Colonic mucosa (tissue), 4 donors: ENCODE measurements at regions not wholly inside any gene's neighbourhood (a gene's known extent, or its start where the extent isn't known, plus 50 kb on each side); places are given as distances from the start of the nearest gene placed in this dataset.

ENCODE experiments used
- DNase-seq: peaks from one replicate; pipeline ENCODE4 v3.0.0-alpha.2; 2020
- H3K27ac ChIP-seq: fragments of 200-600 bp; one replicate; pipeline ENCODE4 v1.8.0; 2021
- H3K27me3 ChIP-seq: fragments of 200-600 bp; one replicate; pipeline ENCODE4 v1.8.0; 2021
- H3K36me3 ChIP-seq: fragments of 200-600 bp; one replicate; pipeline ENCODE4 v1.8.0; 2021
- H3K4me1 ChIP-seq: fragments of 200-600 bp; one replicate; pipeline ENCODE4 v1.8.0; 2021; ENCODE audit warnings: mild to moderate bottlenecking
- H3K4me3 ChIP-seq: fragments of 200-600 bp; one replicate; pipeline ENCODE4 v1.8.0; 2021
- H3K9ac ChIP-seq, 2 donors: one replicate each; pipeline ENCODE4 v1.7.0; 2013; ENCODE audit warnings: control low read depth in 2 of 2, low read depth in 2 of 2, low read length in 2 of 2
- H3K9me3 ChIP-seq: fragments of 200-600 bp; one replicate; pipeline ENCODE4 v1.8.0; 2021
- intact Hi-C: fragments of 100-400 bp; cut with DNase I; formaldehyde crosslinking; loops from one replicate; pipeline ENCODE4 v1.14.1; 2022
- TF ChIP-seq, protein P1 (sequence below): fragments of 200-600 bp; IDR thresholded peaks from one replicate; pipeline ENCODE4 v1.8.0; 2022; ENCODE audit warnings: antibody characterized with exemption, mild to moderate bottlenecking
- donor health status: healthy.
- donor health status: DM: no; HTN: no; CAD: no.
- donor health status: DM: no; HTN: no; CAD: no.

DNA sequence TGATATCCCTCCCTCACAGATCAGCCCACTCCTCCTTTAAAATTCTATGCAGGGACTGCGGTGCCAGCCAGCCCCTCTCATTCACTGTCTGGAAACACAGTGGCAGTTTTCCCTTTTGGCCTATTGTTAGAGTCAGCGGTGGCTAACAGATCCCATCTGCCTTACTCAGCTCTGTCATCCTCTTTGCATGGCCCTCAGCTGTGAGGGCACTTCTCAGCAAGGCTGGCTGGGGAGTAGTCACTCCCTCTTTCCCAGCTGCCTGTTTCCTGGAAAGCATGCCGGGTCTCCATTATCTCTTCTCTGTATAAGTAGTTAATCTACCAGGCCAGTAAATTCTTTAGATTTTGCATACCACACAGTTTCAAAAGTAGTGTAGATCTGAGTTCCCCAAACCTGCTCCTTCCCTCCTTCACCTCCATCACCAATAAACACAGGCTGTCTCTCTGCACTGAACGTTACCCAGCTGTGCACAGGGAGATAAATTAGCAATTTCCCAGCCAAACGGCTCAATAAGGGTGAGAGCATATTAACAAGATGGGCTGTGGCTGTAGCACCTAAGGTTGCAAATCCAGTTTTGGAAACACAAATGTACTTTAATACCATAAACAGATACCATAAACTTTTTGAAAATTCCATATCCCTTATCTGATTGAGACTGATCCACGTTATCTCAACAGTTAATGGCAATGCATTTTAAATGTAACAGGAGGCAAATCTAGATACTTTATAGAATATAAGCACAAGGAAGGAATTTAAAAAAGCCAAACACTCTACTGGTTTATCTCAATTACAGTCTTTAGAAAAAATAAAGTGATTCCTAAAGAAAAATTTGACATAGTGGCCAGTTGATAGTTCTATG lies 229.3 kb downstream of the ANKRD50 start:
- DNase-seq, result no peak
- intact Hi-C loops, result no loop called here
- Histone ChIP-seq H3K27me3 (no peaks in the 10 kb centered on the region), H3K36me3 (no peaks in the 10 kb centered on the region), H3K4me3 (no peak overlapping the region), H3K9me3 (no peaks in the 10 kb centered on the region), H3K27ac (no peak overlapping the region), H3K4me1 (no peaks in the 10 kb centered on the region), H3K9ac (no peak overlapping the region)
- TF ChIP-seq, protein P1, sequence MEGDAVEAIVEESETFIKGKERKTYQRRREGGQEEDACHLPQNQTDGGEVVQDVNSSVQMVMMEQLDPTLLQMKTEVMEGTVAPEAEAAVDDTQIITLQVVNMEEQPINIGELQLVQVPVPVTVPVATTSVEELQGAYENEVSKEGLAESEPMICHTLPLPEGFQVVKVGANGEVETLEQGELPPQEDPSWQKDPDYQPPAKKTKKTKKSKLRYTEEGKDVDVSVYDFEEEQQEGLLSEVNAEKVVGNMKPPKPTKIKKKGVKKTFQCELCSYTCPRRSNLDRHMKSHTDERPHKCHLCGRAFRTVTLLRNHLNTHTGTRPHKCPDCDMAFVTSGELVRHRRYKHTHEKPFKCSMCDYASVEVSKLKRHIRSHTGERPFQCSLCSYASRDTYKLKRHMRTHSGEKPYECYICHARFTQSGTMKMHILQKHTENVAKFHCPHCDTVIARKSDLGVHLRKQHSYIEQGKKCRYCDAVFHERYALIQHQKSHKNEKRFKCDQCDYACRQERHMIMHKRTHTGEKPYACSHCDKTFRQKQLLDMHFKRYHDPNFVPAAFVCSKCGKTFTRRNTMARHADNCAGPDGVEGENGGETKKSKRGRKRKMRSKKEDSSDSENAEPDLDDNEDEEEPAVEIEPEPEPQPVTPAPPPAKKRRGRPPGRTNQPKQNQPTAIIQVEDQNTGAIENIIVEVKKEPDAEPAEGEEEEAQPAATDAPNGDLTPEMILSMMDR, result no peak

- Histone ChIP-seq H3K4me1 (no peaks in the 10 kb centered on the region), H3K9ac (no peak overlapping the region), H3K27me3 (no peaks in the 10 kb centered on the region), H3K36me3 (no peaks in the 10 kb centered on the region), H3K9me3 (no peaks in the 10 kb centered on the region), H3K4me3 (no peak overlapping the region), H3K27ac (no peak overlapping the region)
- DNase-seq, result no peak
- TF ChIP-seq, protein P1, result no peak
- intact Hi-C loops, result no loop called here
Measured at GRCh38 chr4:124484008-124484407, 228.5 kb downstream of the ANKRD50 start.

DNA sequence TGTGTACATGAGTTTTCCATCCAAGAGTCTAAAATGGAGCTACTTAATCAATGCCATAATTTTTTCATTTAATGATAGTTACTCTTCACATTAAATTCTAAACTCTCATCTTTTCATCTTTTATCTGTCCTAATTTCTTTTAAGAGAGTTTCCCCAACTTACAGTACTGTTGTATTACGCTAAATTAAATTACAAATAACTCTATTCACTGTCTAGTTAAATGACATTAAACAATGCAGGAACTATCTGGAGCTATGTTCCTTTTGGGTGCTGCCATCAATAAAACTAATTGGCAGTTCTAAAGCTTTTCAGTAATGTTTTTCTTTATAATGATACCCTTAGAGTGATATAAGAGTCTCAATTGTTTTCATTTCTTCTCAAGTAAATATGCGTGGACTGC lies 227.6 kb downstream of the ANKRD50 start:
- intact Hi-C loops, result no loop called here
- no peaks in the 10 kb centered on the region for H3K4me1 ChIP-seq
- TF ChIP-seq, protein P1, result no peak
- no peak overlapping the region for H3K9ac ChIP-seq
- H3K27ac ChIP-seq, result no peak overlapping the region
- H3K36me3 ChIP-seq, result no peaks in the 10 kb centered on the region
- DNase-seq, result no peak
- H3K4me3 ChIP-seq, result no peak overlapping the region
- no peaks in the 10 kb centered on the region for H3K9me3 ChIP-seq
- no peaks in the 10 kb centered on the region for H3K27me3 ChIP-seq

- no peak for DNase-seq
Measured at GRCh38 chr4:124486423-124486822, 226.1 kb downstream of the ANKRD50 start.

GRCh38 chr4:124487651-124488050 lies 224.9 kb downstream of the ANKRD50 start:
- Histone ChIP-seq H3K9ac (no peak overlapping the region), H3K36me3 (no peaks in the 10 kb centered on the region), H3K4me1 (no peaks in the 10 kb centered on the region), H3K9me3 (no peaks in the 10 kb centered on the region), H3K27me3 (no peaks in the 10 kb centered on the region), H3K4me3 (no peak overlapping the region), H3K27ac (no peak overlapping the region)
- no peak for DNase-seq
- intact Hi-C loops, result no loop called here
- TF ChIP-seq, protein P1, result no peak

More at GRCh38 chr4:124486423-124486822, 226.1 kb downstream of the ANKRD50 start:
- Histone ChIP-seq H3K9ac (no peak overlapping the region), H3K4me3 (no peak overlapping the region), H3K27ac (no peak overlapping the region), H3K27me3 (no peaks in the 10 kb centered on the region), H3K36me3 (no peaks in the 10 kb centered on the region), H3K9me3 (no peaks in the 10 kb centered on the region), H3K4me1 (no peaks in the 10 kb centered on the region)
- intact Hi-C loops, result no loop called here
- TF ChIP-seq, protein P1, result no peak
